Suprapubic skin (tissue), 4 donors: ENCODE measurements at regions not wholly inside any gene's neighbourhood (a gene's known extent, or its start where the extent isn't known, plus 50 kb on each side); places are given as distances from the start of the nearest gene placed in this dataset.

Experiments
- CTCF ChIP-seq, 2 donors: fragments of 200-600 bp in 1 of 2; fragments of 450-650 bp in 1 of 2; sonication (generic) in 1 of 2; IDR thresholded peaks; one replicate each; pipeline ENCODE4 v1.5.1; 2016 to 2019; ENCODE audit warnings: antibody characterized with exemption in 2 of 2, mild to moderate bottlenecking in 1 of 2, moderate library complexity in 1 of 2
- POLR2A ChIP-seq, 2 donors: fragments of 450-650 bp; IDR thresholded peaks; one replicate each; pipeline ENCODE4 v1.6.1; 2017; ENCODE audit warnings: antibody characterized with exemption in 2 of 2, mild to moderate bottlenecking in 2 of 2, moderate library complexity in 2 of 2
- POLR2AphosphoS5 ChIP-seq, 3 donors: sonication (generic); formaldehyde crosslinking; IDR thresholded peaks; one replicate each; pipeline ENCODE4 v1.6.1; 2017; ENCODE audit warnings: antibody characterized with exemption in 3 of 3

GRCh38 chr3:73685061-73685460 lies 60.3 kb upstream of the PDZRN3 start:
- TF ChIP-seq POLR2A (IDR thresholded peaks at IDR 0.05), result no peak
- no peak for TF ChIP-seq CTCF (IDR thresholded peaks at IDR 0.05)
- TF ChIP-seq POLR2AphosphoS5 (IDR thresholded peaks at IDR 0.05), result no peak
